ENCODE measurements at regions not wholly inside any gene's neighbourhood (a gene's known extent, or its start where the extent isn't known, plus 50 kb on each side); places are given as distances from the start of the nearest gene placed in this dataset.
"Not testable (repeated sequence)": the region's sequence is repeated elsewhere in the genome, so short reads cannot be mapped to it uniquely, and the experiment has no call there.

- intact Hi-C loops (cut with micrococcal nuclease; ENCODE audit: unreplicated experiment): no loop called here
These were observed 409.9 kb downstream of the KCNJ18 start for GRCh38 chr17:22102177-22102576.

DNA sequence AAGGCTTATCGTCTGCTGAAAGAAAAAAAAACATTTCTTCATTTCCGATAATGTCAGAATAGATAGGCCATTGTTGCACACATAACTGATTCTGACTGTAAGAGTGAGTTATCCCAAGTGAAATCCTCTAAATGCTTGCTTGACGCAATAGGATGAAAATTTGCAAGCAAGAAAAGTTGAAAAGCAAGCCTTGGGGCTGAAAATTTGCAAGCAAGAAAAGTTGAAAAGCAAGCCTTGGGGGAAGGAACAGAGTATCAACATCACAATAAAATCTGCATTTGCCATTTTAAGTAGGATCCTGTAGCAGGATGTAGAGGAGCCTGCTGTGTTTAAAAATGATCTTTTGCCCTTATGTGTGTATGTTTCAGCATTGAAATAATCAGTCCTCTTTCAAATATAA, 424.4 kb downstream of the KCNJ18 start:
- H3K4me3 ChIP-seq (ENCODE audit: low read depth, low read length, poor library complexity, severe bottlenecking); H3K27me3 ChIP-seq (replicated peaks; ENCODE audit: insufficient read depth, low read depth, low read length, poor library complexity); CTCF ChIA-PET; BruUV-seq (replicated peaks); H3K4me1 ChIP-seq (ENCODE audit: insufficient read depth, low read length, poor library complexity, severe bottlenecking); H3K27ac ChIP-seq (ENCODE audit: low read depth, low read length, poor library complexity, severe bottlenecking); DNase-seq (ENCODE audit: low spot score); H3K36me3 ChIP-seq (ENCODE audit: insufficient read depth, low read length, poor library complexity, severe bottlenecking); POLR2A ChIA-PET (ENCODE audit: low non-redundant PET); H3K9me3 ChIP-seq (ENCODE audit: low read depth, low read length, poor library complexity, severe bottlenecking): not testable (repeated sequence)
- intact Hi-C loops (cut with micrococcal nuclease; ENCODE audit: unreplicated experiment): loop anchor here (10.0 kb wide), 1 partner anchor 48 kb away; no protein-coding TSS in a partner anchor

More at GRCh38 chr17:22102177-22102576, 409.9 kb downstream of the KCNJ18 start:
- ChIA-PET POLR2A (ENCODE audit: low non-redundant PET) (no interaction called here), CTCF (no interaction called here)
- Histone ChIP-seq H3K36me3 (ENCODE audit: insufficient read depth, low read length, poor library complexity, severe bottlenecking) (no peaks in the 10 kb centered on the region), H3K27me3 (replicated peaks; ENCODE audit: insufficient read depth, low read depth, low read length, poor library complexity) (no peaks in the 10 kb centered on the region), H3K9me3 (ENCODE audit: low read depth, low read length, poor library complexity, severe bottlenecking) (peaks cover 5% of the 10 kb centered on the region), H3K4me3 (ENCODE audit: low read depth, low read length, poor library complexity, severe bottlenecking) (no peak overlapping the region), H3K27ac (ENCODE audit: low read depth, low read length, poor library complexity, severe bottlenecking) (no peak overlapping the region), H3K4me1 (ENCODE audit: insufficient read depth, low read length, poor library complexity, severe bottlenecking) (no peaks in the 10 kb centered on the region)
- DNase-seq (ENCODE audit: low spot score): no peak
- no TSS peak for BruUV-seq (replicated peaks)
- no peak for TF ChIP-seq EZH2 (IDR thresholded peaks at IDR 0.05; ENCODE audit: borderline replicate concordance, low read depth, low read length, poor library complexity, severe bottlenecking)
- TF ChIP-seq, protein P1, sequence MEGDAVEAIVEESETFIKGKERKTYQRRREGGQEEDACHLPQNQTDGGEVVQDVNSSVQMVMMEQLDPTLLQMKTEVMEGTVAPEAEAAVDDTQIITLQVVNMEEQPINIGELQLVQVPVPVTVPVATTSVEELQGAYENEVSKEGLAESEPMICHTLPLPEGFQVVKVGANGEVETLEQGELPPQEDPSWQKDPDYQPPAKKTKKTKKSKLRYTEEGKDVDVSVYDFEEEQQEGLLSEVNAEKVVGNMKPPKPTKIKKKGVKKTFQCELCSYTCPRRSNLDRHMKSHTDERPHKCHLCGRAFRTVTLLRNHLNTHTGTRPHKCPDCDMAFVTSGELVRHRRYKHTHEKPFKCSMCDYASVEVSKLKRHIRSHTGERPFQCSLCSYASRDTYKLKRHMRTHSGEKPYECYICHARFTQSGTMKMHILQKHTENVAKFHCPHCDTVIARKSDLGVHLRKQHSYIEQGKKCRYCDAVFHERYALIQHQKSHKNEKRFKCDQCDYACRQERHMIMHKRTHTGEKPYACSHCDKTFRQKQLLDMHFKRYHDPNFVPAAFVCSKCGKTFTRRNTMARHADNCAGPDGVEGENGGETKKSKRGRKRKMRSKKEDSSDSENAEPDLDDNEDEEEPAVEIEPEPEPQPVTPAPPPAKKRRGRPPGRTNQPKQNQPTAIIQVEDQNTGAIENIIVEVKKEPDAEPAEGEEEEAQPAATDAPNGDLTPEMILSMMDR (conservative IDR thresholded peaks at IDR 0.05; ENCODE audit: low read depth, low read length): no peak

GRCh38 chr17:22117401-22117800, 425.1 kb downstream of the KCNJ18 start:
- intact Hi-C loops (cut with micrococcal nuclease; ENCODE audit: unreplicated experiment): loop anchor here (10.0 kb wide), 1 partner anchor 47 kb away; no protein-coding TSS in a partner anchor
- H3K27me3 ChIP-seq (replicated peaks; ENCODE audit: insufficient read depth, low read depth, low read length, poor library complexity); H3K9me3 ChIP-seq (ENCODE audit: low read depth, low read length, poor library complexity, severe bottlenecking); H3K36me3 ChIP-seq (ENCODE audit: insufficient read depth, low read length, poor library complexity, severe bottlenecking); POLR2A ChIA-PET (ENCODE audit: low non-redundant PET); CTCF ChIA-PET; H3K4me3 ChIP-seq (ENCODE audit: low read depth, low read length, poor library complexity, severe bottlenecking); BruUV-seq (replicated peaks); H3K27ac ChIP-seq (ENCODE audit: low read depth, low read length, poor library complexity, severe bottlenecking); DNase-seq (ENCODE audit: low spot score); H3K4me1 ChIP-seq (ENCODE audit: insufficient read depth, low read length, poor library complexity, severe bottlenecking): not testable (repeated sequence)

DNA sequence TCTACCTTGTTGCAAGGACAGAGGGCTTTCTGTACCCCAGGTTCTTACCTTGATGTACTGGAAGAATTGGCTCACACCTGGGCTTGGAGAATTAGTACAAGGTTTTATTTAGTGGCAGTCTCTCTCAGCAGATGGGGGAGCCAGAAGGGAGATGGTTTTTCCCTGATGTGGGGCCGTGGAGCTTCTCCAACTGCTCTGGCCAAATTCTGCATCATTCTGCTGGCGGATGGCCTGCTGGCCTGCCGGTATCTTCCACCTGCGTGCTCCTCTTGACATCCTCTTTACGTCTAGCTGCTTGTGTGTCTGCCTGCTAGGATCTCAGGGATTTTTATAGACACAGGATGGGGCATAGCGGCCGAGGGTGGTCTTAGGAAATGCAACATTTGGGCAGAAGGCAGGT, 426.7 kb downstream of the KCNJ18 start:
- CTCF ChIA-PET; H3K27ac ChIP-seq (ENCODE audit: low read depth, low read length, poor library complexity, severe bottlenecking); H3K4me3 ChIP-seq (ENCODE audit: low read depth, low read length, poor library complexity, severe bottlenecking); DNase-seq (ENCODE audit: low spot score); BruUV-seq (replicated peaks); POLR2A ChIA-PET (ENCODE audit: low non-redundant PET); H3K4me1 ChIP-seq (ENCODE audit: insufficient read depth, low read length, poor library complexity, severe bottlenecking); H3K36me3 ChIP-seq (ENCODE audit: insufficient read depth, low read length, poor library complexity, severe bottlenecking); H3K27me3 ChIP-seq (replicated peaks; ENCODE audit: insufficient read depth, low read depth, low read length, poor library complexity): not testable (repeated sequence)
- H3K9me3 ChIP-seq (ENCODE audit: low read depth, low read length, poor library complexity, severe bottlenecking): peaks cover 11% of the 10 kb centered on the region
- intact Hi-C loops (cut with micrococcal nuclease; ENCODE audit: unreplicated experiment): loop anchor here (10.0 kb wide), 1 partner anchor 46 kb away; no protein-coding TSS in a partner anchor

- BruUV-seq (replicated peaks); DNase-seq (ENCODE audit: low spot score); H3K4me1 ChIP-seq (ENCODE audit: insufficient read depth, low read length, poor library complexity, severe bottlenecking); CTCF ChIA-PET; H3K27ac ChIP-seq (ENCODE audit: low read depth, low read length, poor library complexity, severe bottlenecking); H3K36me3 ChIP-seq (ENCODE audit: insufficient read depth, low read length, poor library complexity, severe bottlenecking); H3K27me3 ChIP-seq (replicated peaks; ENCODE audit: insufficient read depth, low read depth, low read length, poor library complexity); H3K4me3 ChIP-seq (ENCODE audit: low read depth, low read length, poor library complexity, severe bottlenecking); POLR2A ChIA-PET (ENCODE audit: low non-redundant PET): not testable (repeated sequence)
- intact Hi-C loops (cut with micrococcal nuclease; ENCODE audit: unreplicated experiment): loop anchor here (10.0 kb wide), 1 partner anchor 45 kb away; no protein-coding TSS in a partner anchor
- peaks cover 17% of the 10 kb centered on the region for H3K9me3 ChIP-seq (ENCODE audit: low read depth, low read length, poor library complexity, severe bottlenecking)
These were observed 427.4 kb downstream of the KCNJ18 start for GRCh38 chr17:22119751-22120150.

Data from A673 (cell line).